ENCODE measurements at regions not wholly inside any gene's neighbourhood (a gene's known extent, or its start where the extent isn't known, plus 50 kb on each side); places are given as distances from the start of the nearest gene placed in this dataset.

DNA sequence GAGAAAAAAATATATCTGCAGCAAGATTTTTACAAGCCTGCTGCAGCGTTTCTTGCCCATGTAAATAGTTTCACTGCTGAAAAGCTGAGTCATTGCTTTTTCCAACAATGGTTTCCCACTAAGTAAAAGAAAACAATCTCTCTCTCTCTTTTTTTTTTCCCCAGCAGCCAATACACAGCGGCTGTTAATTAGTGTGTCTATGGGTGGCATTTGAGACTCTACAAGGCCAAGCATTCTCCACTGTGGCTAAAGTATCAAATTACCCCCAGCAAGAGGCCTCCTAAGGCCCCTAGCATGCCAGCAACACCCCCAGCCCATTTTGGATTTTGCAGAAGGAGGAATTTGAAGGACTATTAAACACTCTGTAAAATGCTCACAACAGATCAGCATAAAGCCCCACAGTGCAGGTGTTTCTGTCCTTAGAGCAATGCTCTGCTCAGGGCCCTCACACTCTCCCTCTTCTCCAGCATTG, 837.4 kb downstream of the TRIML1 start:
- TF ChIP-seq YY1 (tag by site-specific recombination; IDR thresholded peaks at IDR 0.05) (no peak), ZBTB7A (tag by site-specific recombination; IDR thresholded peaks at IDR 0.05; ENCODE audit: low read depth) (no peak), ZNF19 (tag by site-specific recombination; IDR thresholded peaks at IDR 0.05; ENCODE audit: low read depth) (no peak)
- TF ChIP-seq, protein P1, sequence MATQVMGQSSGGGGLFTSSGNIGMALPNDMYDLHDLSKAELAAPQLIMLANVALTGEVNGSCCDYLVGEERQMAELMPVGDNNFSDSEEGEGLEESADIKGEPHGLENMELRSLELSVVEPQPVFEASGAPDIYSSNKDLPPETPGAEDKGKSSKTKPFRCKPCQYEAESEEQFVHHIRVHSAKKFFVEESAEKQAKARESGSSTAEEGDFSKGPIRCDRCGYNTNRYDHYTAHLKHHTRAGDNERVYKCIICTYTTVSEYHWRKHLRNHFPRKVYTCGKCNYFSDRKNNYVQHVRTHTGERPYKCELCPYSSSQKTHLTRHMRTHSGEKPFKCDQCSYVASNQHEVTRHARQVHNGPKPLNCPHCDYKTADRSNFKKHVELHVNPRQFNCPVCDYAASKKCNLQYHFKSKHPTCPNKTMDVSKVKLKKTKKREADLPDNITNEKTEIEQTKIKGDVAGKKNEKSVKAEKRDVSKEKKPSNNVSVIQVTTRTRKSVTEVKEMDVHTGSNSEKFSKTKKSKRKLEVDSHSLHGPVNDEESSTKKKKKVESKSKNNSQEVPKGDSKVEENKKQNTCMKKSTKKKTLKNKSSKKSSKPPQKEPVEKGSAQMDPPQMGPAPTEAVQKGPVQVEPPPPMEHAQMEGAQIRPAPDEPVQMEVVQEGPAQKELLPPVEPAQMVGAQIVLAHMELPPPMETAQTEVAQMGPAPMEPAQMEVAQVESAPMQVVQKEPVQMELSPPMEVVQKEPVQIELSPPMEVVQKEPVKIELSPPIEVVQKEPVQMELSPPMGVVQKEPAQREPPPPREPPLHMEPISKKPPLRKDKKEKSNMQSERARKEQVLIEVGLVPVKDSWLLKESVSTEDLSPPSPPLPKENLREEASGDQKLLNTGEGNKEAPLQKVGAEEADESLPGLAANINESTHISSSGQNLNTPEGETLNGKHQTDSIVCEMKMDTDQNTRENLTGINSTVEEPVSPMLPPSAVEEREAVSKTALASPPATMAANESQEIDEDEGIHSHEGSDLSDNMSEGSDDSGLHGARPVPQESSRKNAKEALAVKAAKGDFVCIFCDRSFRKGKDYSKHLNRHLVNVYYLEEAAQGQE (tag by site-specific recombination; IDR thresholded peaks at IDR 0.05) = no peak
